ENCODE measurements at regions not wholly inside any gene's neighbourhood (a gene's known extent, or its start where the extent isn't known, plus 50 kb on each side); places are given as distances from the start of the nearest gene placed in this dataset.

DNA sequence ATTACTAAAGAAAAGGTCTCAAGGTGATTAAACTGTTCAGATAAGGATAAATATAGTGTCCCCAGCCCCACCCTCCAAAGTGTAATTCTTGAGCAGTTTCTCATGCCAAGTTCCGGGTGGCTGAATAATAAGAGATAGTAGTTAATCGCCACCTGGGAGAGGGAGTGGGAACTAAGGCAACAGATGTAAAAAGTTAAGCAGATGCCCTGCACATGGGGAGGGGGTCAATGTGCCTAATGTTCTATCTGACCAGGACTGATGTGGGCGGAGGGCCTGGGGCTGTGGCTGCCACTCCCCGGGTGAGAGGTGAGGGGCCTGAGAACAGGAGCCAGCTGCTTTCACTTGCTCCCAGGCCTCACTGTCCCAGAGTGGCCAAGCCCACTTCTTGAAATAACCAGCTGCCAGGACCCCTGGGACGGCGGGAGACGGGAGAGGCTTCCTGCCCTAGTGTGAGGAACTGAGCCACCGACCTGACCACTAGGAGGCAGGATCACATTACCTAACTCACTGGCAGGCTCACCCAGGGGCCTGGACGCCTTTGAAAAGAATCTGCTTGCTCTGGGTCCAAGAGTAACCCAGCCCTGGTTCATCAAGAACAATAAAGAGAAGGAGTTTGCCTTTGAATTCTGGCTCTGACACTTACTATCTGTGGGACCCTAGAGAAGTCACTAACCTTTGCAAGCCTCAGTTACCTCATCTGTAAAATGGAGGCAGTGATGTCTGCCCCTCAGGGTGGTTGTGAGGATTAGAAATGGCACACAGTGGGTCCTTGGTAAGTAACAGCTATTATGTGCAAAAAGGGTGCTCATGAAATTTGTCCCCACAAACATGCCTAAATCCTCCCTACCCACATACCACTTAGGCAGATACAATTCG, 179.2 kb downstream of the ATG4C start:
- TF ChIP-seq, protein P1, sequence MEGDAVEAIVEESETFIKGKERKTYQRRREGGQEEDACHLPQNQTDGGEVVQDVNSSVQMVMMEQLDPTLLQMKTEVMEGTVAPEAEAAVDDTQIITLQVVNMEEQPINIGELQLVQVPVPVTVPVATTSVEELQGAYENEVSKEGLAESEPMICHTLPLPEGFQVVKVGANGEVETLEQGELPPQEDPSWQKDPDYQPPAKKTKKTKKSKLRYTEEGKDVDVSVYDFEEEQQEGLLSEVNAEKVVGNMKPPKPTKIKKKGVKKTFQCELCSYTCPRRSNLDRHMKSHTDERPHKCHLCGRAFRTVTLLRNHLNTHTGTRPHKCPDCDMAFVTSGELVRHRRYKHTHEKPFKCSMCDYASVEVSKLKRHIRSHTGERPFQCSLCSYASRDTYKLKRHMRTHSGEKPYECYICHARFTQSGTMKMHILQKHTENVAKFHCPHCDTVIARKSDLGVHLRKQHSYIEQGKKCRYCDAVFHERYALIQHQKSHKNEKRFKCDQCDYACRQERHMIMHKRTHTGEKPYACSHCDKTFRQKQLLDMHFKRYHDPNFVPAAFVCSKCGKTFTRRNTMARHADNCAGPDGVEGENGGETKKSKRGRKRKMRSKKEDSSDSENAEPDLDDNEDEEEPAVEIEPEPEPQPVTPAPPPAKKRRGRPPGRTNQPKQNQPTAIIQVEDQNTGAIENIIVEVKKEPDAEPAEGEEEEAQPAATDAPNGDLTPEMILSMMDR (IDR thresholded peaks at IDR 0.05): peak in 2 of 3 experiments; percentile 26 to 28
- TF ChIP-seq POLR2AphosphoS5 (IDR thresholded peaks at IDR 0.05) (no peak), POLR2A (IDR thresholded peaks at IDR 0.05; ENCODE audit: low read depth) (no peak), EP300 (IDR thresholded peaks at IDR 0.05) (no peak)
